Panc1 (cell line): ENCODE measurements at regions not wholly inside any gene's neighbourhood (a gene's known extent, or its start where the extent isn't known, plus 50 kb on each side); places are given as distances from the start of the nearest gene placed in this dataset.

Experiments
- CTCF ChIP-seq: fragments of 450-650 bp; IDR thresholded peaks from 2 replicates; pipeline ENCODE4 v1.5.1; 2017; ENCODE audit warnings: mild to moderate bottlenecking
- POLR2AphosphoS5 ChIP-seq: IDR thresholded peaks from 2 replicates; pipeline ENCODE4 v1.6.1; 2012; ENCODE audit warnings: mild to moderate bottlenecking, low read depth, low read length, moderate library complexity
- SIN3A ChIP-seq: IDR thresholded peaks from 2 replicates; pipeline ENCODE4 v1.6.1; 2012; ENCODE audit warnings: low read depth, mild to moderate bottlenecking, low read length, moderate library complexity, borderline replicate concordance; ENCODE audit not compliant: insufficient read depth

GRCh38 chr6:95404777-95405176, 172.6 kb upstream of the MANEA start:
- TF ChIP-seq CTCF: no peak
- TF ChIP-seq POLR2AphosphoS5: no peak
- TF ChIP-seq SIN3A: no peak
